Adipocyte (in vitro differentiated cells): ENCODE measurements at regions not wholly inside any gene's neighbourhood (a gene's known extent, or its start where the extent isn't known, plus 50 kb on each side); places are given as distances from the start of the nearest gene placed in this dataset.

Experiments
- DNase-seq: peaks from one replicate; pipeline ENCODE4 v3.0.0-alpha.2; 2015; ENCODE audit warnings: low read depth
- H3K27me3 ChIP-seq: replicated peaks from 2 replicates; pipeline ENCODE4 v1.7.0; 2013; ENCODE audit warnings: mild to moderate bottlenecking, low read length, moderate library complexity; ENCODE audit not compliant: control insufficient read depth, insufficient read depth
- H3K36me3 ChIP-seq: 2 replicates; pipeline ENCODE4 v1.7.0; 2013; ENCODE audit warnings: low read length, mild to moderate bottlenecking, moderate library complexity; ENCODE audit not compliant: control insufficient read depth, insufficient read depth, severe bottlenecking
- H3K4me1 ChIP-seq: 2 replicates; pipeline ENCODE4 v1.7.0; 2013; ENCODE audit warnings: mild to moderate bottlenecking, low read length, moderate library complexity; ENCODE audit not compliant: control insufficient read depth, insufficient read depth
- H3K4me3 ChIP-seq: 2 replicates; pipeline ENCODE4 v1.7.0; 2013; ENCODE audit warnings: mild to moderate bottlenecking, low read length, moderate library complexity
- H3K9ac ChIP-seq: 2 replicates; pipeline ENCODE4 v1.7.0; 2013; ENCODE audit warnings: mild to moderate bottlenecking, low read length, moderate library complexity
- H3K9me3 ChIP-seq: 2 replicates; pipeline ENCODE4 v1.7.0; 2013; ENCODE audit warnings: mild to moderate bottlenecking, low read length, moderate library complexity; ENCODE audit not compliant: control insufficient read depth

DNA sequence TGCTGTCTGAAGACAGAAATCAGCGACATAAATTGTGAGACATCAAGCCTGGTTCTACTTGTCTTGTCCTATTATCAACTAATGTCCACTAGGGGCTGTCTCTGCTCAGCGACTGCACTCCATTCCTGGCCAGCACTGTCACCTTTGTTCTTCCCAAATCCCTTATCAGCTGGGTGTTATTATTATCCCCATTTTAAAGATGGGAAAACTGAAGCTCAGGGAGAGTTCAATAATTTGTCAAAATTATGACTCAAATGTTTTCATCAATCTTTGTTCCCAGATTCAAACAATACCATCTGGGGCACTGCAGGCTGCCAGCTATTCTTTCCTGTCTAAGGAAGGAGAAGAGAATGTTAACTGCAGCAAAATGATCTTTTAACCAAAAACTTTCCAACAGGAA lies 431.6 kb upstream of the NFE2L3 start:
- no peak overlapping the region for H3K4me3 ChIP-seq
- H3K36me3 ChIP-seq, result no peaks in the 10 kb centered on the region
- peak; percentile 27 for DNase-seq
- H3K4me1 ChIP-seq, result no peaks in the 10 kb centered on the region
- no peak overlapping the region for H3K9ac ChIP-seq
- H3K27me3 ChIP-seq, result no peaks in the 10 kb centered on the region
- H3K9me3 ChIP-seq, result no peaks in the 10 kb centered on the region

DNA sequence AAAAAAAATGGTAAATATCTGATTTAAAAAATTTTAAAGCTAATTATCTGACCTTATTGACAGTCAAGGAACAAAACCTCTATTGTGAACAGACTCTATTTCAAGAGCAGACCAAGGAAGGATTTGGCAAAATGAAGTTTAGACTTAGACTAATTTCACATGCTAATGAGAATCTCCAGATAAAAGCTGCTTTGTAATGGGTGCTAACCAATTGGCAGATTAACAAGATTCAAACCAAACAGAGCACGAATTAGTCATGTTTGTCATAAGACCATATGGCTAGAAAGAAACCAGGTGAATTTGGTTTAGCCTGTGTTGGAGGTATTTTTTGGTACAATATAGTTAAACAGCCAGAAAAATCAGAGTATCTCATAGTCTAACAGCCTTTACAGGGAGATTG lies 429.1 kb upstream of the NFE2L3 start:
- no peaks in the 10 kb centered on the region for H3K4me1 ChIP-seq

DNA sequence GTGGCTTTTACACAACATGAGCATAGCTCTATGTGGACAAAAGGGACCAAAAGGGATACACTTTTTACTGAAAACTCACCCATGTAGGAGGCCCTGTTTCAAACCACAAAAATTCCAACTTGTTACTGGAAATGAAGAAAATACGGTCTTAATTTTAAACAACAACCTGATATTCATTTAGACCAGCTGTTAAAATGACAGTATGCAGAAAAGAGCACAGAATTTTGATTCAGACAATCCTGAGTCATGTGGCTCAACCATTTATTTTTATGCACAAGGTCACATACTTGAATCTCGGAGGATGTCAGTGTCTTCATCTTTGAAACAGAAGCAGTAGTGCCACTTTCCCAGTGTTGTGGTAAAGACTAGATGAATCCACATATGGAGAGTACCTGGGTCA lies 426.5 kb upstream of the NFE2L3 start:
- H3K4me3 ChIP-seq, result no peak overlapping the region
- H3K9me3 ChIP-seq, result no peaks in the 10 kb centered on the region
- no peak overlapping the region for H3K9ac ChIP-seq
- no peaks in the 10 kb centered on the region for H3K4me1 ChIP-seq
- peaks cover 5% of the 10 kb centered on the region for H3K27me3 ChIP-seq
- no peaks in the 10 kb centered on the region for H3K36me3 ChIP-seq
- DNase-seq, result peak; percentile 15

More for the DNA sequence above, 429.1 kb upstream of the NFE2L3 start:
- H3K9me3 ChIP-seq, result no peaks in the 10 kb centered on the region
- H3K4me3 ChIP-seq, result no peak overlapping the region
- no peaks in the 10 kb centered on the region for H3K36me3 ChIP-seq
- H3K9ac ChIP-seq, result no peak overlapping the region
- peaks cover 5% of the 10 kb centered on the region for H3K27me3 ChIP-seq
- no peak for DNase-seq

DNA sequence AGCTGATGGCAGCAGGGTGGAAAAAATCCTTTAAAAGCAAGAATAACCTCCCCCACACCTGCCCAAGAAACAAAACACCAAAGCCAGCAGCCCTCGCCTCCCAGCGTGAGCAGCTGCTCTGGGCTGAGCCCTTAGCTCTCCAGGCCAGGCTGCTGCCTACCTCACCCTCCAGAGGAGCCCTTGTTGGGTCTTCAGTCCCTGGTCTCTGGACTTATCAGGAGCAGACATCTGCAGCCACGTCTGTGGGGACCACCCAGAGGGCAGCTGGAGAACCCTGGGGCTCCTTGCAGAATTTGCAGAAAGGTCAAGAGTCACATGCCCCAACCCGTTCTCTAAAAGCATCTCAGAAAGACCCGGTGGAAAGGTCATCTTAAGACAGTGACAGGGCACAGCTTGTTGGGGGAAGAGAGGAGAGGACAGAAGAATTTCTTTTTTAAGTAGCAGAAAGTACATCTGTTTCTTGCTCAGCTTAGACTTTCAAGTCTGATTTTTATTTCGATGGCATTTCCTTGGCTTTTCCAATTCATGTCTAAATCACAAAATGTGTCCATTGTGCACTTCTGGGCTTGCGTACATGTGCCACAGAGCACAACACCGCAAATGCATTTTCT lies 425.7 kb upstream of the NFE2L3 start:
- H3K36me3 ChIP-seq, result no peaks in the 10 kb centered on the region
- H3K9ac ChIP-seq, result no peak overlapping the region
- no peak overlapping the region for H3K4me3 ChIP-seq
- peaks cover 5% of the 10 kb centered on the region for H3K27me3 ChIP-seq
- peaks cover 3% of the 10 kb centered on the region for H3K4me1 ChIP-seq
- no peaks in the 10 kb centered on the region for H3K9me3 ChIP-seq
- no peak for DNase-seq

DNA sequence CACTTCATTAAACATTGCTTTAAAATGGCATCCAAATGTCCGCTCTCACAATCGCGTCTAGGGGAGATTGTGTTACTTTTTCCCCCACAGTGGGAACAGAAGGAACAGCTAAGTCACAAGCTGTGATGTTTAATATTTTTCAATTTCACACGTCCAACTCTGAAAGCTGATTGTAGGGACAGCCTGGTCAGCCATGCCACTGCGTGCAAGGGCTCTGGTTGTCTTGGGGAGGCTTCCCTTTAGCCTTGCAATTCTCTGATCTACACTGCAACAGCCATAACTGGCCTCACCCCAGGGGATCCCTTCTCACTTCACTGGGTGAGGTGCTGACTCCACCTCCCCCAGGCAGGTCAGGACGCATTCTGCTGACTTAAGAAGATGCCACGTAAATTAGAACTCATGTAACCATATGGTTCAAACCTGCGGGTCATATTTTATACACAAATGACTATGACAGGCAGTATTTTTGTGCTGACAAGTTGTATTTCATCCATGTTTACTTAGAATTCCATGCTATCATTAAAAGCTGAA lies 425.2 kb upstream of the NFE2L3 start:
- Histone ChIP-seq H3K9ac (no peak overlapping the region), H3K9me3 (no peaks in the 10 kb centered on the region), H3K27me3 (peaks cover 5% of the 10 kb centered on the region), H3K4me1 (peaks cover 8% of the 10 kb centered on the region), H3K4me3 (no peak overlapping the region), H3K36me3 (no peaks in the 10 kb centered on the region)
- DNase-seq, result no peak

DNA sequence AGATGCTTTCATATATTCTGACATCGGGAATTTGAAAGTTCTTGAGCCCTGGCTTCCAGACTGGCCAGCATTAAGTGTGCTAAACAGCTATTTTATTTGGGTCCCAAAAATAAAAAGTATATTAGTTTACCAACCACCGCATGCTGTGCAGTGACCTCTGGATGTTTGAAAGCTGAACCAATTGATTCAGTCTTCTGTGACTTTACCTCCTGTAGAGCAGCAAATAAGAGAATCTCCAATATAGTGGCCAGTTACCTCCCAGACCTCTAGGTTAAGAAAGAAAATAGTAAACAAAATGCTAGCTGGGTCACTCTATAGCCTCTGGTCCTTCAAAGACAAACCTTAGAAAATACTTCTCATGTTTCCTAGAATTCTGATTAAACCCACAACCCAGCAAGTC lies 424.6 kb upstream of the NFE2L3 start:
- H3K9me3 ChIP-seq, result no peaks in the 10 kb centered on the region
- H3K27me3 ChIP-seq, result peaks cover 5% of the 10 kb centered on the region
- no peaks in the 10 kb centered on the region for H3K36me3 ChIP-seq
- H3K4me3 ChIP-seq, result no peak overlapping the region
- no peak for DNase-seq
- no peak overlapping the region for H3K9ac ChIP-seq
- H3K4me1 ChIP-seq, result peaks cover 8% of the 10 kb centered on the region

DNA sequence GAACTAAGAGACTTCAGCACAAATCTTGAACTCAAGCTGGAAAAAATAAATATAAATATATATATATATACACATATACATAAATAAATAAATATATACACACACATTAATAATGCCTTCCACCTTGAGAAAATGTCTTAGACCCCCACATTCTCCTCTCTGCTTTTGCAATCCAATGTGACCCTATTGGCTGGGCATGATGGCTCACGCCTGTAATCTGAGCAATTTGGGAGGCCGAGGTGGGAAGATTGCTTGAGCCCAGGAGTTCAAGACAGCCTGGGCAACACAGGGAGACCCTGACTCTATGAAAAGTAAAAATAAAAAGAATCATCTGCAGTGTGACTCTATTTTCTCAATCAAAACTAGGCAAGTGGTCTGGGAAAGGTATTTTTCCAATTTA lies 424.1 kb upstream of the NFE2L3 start:
- no peak for DNase-seq
- no peak overlapping the region for H3K4me3 ChIP-seq
- H3K36me3 ChIP-seq, result no peaks in the 10 kb centered on the region
- no peaks in the 10 kb centered on the region for H3K9me3 ChIP-seq
- peaks cover 8% of the 10 kb centered on the region for H3K4me1 ChIP-seq
- no peak overlapping the region for H3K9ac ChIP-seq
- H3K27me3 ChIP-seq, result peaks cover 5% of the 10 kb centered on the region

DNA sequence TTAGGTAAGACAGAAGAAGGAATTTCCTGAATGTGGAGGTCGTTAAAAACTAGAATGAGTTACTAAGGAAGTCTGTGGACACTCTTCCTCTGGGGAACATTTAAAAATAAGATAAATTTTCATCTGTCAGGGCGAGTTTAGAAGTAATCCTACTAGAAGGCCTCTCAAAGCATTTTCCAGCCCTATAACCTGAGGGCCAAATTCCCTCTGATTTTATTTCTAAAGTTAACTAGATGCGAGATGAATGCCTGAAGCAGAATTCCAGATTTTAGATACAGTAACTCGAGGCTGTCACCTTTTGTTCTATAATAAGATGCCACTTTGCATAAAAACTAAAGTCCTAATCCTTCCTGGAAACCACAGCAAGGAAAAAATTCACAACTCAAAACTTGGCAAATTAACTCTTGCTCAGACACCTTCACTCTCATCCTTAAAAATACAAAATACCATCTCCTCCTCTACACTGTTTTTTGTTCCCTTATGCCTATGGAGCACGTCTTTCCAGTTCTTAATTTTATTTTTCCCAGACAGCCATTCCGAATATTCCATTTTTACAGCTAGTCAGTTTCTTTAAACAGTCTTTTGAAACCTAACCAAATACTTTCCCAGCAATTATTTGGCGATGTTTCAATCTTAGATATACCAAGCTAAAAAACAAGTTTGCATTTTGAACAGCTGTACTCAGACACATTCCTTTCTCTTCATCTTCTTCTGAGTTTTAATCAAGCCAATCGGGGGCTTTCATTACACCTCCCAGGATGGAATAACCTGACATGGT lies 420.7 kb upstream of the NFE2L3 start:
- Histone ChIP-seq H3K9me3 (no peaks in the 10 kb centered on the region), H3K36me3 (no peaks in the 10 kb centered on the region), H3K4me3 (no peak overlapping the region), H3K27me3 (peaks cover 19% of the 10 kb centered on the region), H3K9ac (no peak overlapping the region), H3K4me1 (peaks cover 8% of the 10 kb centered on the region)
- peak; percentile 22 for DNase-seq

DNA sequence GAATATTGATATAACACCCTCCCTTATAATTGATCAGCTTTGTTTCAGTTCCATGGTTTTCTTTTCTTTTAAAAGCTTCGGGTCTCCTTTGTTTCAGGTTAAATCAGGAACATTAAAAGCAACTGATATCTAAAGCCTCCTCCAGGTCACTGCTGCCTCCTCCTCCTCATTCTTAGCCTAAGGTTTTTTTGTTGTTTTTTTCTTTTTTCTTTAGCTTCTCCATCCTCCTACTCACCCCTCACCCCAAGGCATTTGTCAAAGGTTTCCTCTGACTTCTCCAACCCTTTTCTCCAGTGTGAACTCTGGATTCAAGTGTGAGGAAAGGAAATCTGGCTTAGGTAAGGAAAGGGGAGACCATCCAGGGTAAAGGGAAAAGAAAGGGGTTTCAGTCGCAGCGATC lies 420.2 kb upstream of the NFE2L3 start:
- H3K36me3 ChIP-seq, result no peaks in the 10 kb centered on the region
- H3K9ac ChIP-seq, result no peak overlapping the region
- peaks cover 16% of the 10 kb centered on the region for H3K27me3 ChIP-seq
- peaks cover 8% of the 10 kb centered on the region for H3K4me1 ChIP-seq
- no peak overlapping the region for H3K4me3 ChIP-seq
- no peak for DNase-seq
- H3K9me3 ChIP-seq, result no peaks in the 10 kb centered on the region

DNA sequence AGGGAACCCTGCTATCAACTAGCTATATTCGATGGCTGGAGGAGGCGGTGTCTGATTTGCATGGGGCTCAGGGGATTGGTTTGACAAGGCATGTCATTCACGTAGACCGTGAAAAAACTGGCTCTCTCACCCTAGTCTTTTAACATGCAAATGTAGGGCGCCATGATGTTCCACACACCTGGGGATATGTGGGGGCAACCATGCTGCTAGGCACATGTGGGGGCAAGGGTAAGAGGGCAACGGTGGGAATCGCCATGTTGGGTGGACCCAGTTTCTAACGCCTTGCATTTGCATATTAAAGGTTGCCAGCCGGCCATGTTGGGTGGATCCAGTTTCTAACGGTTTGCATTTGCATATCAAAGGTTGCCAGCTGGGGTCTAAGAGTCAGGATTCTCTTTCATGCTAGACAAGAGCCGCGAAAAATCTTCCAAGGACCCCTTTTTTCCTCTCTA lies 419.2 kb upstream of the NFE2L3 start:
- DNase-seq, result no peak
- H3K27me3 ChIP-seq, result peaks cover 14% of the 10 kb centered on the region
- peaks cover 8% of the 10 kb centered on the region for H3K4me1 ChIP-seq
- no peaks in the 10 kb centered on the region for H3K9me3 ChIP-seq
- no peak overlapping the region for H3K9ac ChIP-seq
- no peaks in the 10 kb centered on the region for H3K36me3 ChIP-seq
- no peak overlapping the region for H3K4me3 ChIP-seq

DNA sequence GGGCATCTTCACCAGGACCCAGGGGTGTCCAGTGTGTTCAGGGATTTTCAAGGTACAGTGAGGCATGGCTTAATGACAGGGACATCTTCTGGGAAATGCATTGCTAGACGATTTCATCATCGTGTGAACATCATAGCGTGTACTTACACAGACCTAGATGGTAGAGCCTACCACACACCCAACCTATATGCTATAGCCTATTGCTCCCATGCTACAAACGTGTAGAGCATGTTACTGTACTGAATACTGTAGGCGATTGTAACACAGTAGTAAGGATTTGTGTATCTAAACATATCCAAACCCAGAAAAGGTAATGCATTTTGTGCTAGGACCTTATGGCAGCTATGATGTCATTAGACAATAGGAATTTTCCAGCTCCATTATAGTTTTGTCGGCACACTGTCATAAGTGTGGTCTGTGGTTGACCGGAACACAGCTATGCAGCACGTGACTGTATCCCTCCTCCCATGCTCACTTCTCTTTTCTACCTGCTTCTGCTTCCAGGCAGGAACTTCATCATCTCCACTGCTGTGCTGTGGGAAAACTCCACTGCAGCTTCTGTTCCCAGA lies 416.2 kb upstream of the NFE2L3 start:
- no peak for DNase-seq
- Histone ChIP-seq H3K27me3 (peaks cover 14% of the 10 kb centered on the region), H3K4me1 (peaks cover 8% of the 10 kb centered on the region), H3K9ac (no peak overlapping the region), H3K36me3 (no peaks in the 10 kb centered on the region), H3K4me3 (no peak overlapping the region), H3K9me3 (no peaks in the 10 kb centered on the region)
